ENCODE measurements at regions not wholly inside any gene's neighbourhood (a gene's known extent, or its start where the extent isn't known, plus 50 kb on each side); places are given as distances from the start of the nearest gene placed in this dataset.

GRCh38 chr15:62456011-62456920, 291.2 kb upstream of the C2CD4B start:
- TF ChIP-seq EZH2 (optimal IDR thresholded peaks at IDR 0.05; ENCODE audit: low read depth, low read length) (no peak), CTCF (IDR thresholded peaks at IDR 0.05; ENCODE audit: low read length) (no peak)

Data from MM.1S (cell line).